GM18502 (cell line): ENCODE measurements at regions not wholly inside any gene's neighbourhood (a gene's known extent, or its start where the extent isn't known, plus 50 kb on each side); places are given as distances from the start of the nearest gene placed in this dataset.

ENCODE experiments used
- ATAC-seq: cut with Tn5 transposase; IDR thresholded peaks from one replicate; pipeline ENCODE4 v1.9.1; 2021; ENCODE audit warnings: mild to moderate bottlenecking; ENCODE audit not compliant: unreplicated experiment, poor library complexity

DNA sequence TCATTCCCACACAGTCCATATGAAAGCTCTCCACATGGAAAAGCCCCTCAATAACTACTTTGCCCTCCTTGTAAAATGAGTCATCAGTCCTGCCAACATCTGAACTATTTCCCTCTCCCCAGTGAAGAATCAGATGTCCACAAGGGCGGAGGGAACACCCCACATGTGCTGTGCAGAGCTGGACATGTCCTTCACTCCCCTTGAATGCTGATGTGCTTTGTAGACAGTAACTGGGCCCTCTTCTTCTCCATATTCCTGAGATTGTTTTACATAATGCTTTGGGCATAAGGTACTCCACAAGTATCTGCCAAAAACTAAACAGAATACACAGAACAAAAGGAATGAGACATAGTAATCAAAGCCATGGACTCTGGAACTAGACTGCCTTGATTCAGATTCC, 879.4 kb downstream of the BCL11A start:
- no peak for ATAC-seq

DNA sequence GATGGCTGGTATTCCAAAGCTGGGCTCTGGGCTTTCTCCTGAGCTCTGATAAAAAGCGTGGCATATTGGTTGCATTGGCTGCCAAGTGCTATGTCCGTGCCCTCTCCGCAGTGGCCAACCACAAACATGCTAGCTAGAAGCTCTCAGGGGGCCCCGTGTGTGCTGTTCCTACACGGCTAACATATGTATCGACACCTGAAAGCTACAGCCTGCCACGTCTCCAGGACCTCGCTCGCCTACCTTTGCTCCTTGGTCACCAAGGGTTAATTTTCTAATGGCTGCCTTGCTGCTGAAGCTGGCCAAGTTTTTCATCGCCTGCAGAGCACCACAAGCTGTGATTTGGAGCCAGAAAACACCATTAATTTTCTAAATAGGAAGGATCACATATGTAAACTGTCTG, 888.4 kb downstream of the BCL11A start:
- no peak for ATAC-seq

DNA sequence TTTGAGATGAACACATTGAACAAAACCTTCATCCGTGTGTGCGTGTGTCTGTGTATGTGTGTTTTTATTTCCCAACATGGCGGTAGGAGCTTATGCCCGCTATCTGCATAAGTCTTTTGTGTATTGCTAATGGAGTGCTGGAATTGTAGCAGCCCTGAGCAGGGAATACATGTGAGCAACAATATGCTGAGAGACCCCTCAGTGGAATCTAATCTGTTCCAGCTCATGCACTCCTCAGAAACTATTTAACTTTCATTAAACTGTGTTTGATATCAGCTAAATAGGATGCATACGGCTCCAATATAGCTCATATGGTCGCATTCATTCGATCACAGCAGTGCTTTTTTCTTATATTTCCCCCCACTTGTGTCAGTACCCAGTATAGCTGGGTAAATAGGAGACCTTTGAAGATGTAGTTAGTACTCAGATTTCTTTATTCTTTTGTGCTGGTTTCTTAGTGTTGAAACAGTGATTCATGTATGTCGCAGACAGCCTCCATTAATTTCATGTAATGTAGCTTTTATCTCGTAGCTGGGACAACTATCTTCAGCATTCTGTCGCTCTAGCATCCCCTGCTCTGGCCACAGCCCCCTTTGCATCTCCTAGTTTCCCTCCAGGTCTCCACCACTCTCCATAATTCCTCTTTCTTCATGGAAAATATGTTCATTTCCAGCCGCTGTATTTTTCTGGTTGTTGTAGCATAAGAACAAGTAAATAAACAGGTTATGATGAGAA, 891.2 kb downstream of the BCL11A start:
- ATAC-seq: no peak

DNA sequence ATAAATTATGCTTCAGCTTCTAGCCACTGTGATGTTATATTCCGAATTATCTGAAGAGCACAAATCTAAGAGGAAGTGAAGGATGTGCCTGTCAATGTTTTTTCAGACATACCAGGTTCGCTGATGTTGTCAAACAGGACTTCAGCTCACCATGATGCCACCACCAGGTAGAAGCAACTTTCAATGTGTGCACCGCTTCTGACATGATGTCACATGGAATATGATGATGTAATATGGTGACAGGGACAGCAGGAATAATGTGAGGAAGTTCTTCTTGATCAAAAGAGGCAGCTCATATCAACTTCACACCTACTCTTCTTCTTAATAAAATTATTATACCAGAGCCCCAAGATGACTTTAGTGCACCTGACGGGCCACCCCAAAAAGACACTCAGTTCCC, 893.2 kb downstream of the BCL11A start:
- no peak for ATAC-seq

DNA sequence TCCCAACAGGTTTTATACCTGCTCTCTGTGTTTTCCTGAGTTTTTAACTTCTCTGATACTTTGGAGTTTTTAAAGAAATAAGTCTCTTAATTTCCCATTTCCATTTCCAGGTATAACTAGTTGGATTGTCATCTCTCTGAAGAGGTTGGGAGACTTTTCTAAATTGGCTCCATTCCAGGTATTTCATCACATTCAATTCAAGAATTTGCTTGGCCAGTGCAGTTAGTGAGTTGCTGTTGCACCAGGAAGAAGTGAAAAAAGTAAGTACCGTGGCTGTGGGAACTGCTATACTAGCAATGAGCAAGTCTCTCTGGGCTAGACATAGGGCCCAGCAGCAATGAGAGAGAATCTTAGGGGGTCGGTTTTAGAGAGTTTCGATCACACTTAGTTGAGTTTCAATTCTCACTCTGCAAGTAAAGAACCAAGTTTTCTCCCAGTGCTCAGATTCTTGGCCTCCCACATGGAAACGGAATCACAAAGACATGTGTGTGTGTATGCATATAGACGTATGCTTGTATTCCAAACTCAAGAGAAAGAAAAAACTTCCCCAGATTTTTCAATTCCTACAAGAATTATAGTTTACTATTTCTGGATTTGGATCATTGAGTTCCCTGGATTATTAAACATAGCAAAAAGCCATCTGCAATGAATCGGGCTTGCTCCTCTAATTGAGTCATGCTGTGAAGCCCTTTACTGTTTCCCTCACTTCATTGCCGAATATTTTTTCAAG, 894.4 kb downstream of the BCL11A start:
- no peak for ATAC-seq

DNA sequence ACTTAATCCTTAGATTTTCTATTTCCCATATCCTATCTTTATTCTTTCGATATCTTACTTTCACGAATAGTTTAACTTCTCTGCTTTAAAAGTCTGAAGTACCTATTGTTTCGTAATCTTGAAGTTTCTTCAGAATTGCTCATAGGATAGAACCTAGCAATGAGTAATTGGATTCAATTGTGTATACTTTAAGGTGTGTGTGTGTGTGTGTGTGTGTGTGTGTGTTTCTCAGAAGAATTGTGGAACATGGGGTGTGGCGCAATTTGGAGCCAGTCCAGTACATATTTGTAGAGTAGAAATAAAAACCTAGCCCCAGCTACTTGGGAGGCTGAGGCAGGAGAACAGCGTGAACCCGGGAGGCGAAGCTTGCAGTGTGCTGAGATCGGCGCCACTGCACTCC, 897.6 kb downstream of the BCL11A start:
- no peak for ATAC-seq

DNA sequence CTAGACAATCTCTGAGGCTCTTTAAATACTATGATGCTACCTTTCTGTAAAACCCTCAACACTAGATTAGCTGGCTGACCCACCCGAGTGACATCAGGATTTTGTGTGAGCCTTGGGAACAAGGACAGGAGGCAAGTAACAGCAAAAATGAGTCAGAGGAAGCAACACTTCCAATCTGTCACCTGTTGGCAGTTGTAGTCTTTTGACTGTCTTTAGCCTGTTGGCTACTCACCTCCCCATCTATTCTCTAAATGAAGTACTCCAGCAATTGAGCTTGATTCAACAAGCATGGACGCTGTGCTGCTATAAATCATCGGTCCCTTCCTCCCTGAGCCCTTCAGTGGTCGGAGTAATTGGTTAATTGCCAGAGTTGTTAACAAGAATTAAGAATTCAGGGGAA, 898.7 kb downstream of the BCL11A start:
- no peak for ATAC-seq

DNA sequence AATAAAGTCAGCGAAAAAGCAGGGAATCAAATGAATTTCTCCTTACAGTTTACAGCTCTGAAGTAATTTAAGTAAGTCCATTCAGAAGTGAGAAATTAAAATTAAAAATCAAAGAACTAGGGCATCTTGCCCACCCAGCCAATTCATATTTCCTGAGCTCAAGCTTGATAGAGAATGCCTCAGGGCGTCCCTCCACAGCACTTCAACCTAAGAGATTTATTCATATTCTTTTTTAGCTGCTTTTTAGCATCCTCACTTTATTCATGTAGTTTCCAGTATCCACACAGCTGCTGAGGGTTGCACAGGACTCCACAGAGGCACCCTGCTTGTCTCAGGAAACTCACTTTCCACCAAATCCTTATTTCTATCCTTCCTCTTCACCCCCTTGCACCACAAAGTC, 900.3 kb downstream of the BCL11A start:
- ATAC-seq: no peak

DNA sequence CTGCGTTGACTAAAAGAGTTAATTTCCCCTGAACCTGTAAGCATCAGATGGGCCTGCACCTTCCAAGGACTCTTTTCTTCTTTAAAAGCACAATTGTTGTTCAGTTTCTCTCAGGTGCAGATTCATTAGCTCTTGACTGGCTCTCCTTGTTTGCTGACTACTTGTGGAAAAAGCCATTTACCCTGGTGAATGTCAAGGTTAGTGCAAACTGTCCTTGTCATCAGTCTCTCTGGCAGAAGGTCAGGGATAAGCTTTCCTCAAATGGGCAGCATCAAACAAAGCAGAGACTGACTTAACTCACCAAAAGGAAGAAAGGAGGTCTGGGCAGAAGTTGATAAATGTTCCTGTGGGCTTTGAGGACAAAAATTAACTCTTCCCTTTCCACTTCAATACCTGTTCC, 922.7 kb downstream of the BCL11A start:
- no peak for ATAC-seq

DNA sequence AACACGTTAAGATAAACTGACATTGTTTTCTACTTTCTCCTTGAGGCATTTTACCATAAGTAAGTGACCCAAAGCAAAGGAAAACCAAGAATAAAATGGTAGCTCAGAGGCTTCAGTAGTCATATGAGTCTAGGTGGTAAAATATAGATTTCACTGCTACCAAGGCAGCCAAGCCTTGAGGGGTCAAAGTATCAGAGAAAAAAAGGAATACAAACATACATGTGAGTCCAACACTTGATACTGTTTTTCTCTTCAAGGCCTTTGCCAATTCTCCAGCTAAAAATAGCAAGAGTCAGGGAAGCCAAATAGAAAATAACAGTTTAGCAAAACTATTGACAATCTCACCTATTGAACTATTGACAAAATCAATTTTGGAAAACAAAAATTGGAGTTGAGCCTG, 925.9 kb downstream of the BCL11A start:
- no peak for ATAC-seq

DNA sequence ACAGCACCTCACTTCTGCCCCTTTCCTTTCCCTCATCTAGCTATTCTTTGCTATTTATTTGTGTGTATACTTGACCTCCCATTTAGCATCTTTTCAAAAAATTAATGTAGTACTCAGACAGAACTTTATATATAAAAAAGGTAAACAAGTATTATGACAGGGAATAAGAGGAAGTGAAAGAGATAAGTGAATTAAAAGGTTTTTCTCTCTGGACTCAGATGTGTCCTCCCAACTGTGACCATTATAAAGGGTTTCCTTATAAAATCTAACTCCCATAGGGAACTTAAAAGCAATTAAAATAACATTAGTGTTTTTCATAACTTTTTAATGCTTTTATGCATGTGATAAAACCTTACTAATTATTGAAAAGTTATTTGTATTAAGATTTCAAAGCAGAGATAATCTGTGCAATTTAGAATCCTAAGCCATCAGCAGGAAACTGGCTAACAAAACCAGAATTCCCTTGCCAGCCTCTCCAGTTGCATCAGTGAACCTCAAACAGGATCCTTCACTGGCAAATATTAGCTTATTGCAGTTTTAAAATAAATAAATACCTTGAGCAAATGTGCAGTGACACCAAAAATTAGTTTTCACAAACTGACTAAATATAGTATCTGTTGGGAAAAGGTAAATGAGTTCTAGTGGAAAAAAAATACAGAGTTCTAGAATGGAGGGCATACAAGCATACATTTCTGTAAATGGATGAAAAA, 930.7 kb downstream of the BCL11A start:
- no peak for ATAC-seq

DNA sequence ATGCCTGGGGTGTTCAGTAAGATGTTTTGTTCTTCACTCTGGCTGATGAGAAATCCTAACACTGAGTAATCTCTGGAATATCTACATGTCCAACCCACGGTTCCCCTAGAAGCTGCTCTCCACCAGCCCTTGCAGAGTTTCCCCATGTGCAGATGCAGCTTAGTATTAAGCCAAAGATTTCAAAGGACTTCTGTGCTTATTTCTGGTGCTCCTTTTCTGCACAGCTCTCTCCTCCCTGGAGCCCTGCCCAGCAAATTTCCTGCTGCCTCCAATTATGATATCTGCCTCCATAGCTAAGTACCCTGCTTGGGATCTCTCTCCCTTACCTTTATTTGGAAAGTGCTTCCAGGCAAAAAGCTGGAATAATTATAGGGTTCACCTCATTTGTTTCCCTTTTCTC, 949.3 kb downstream of the BCL11A start:
- ATAC-seq: no peak

DNA sequence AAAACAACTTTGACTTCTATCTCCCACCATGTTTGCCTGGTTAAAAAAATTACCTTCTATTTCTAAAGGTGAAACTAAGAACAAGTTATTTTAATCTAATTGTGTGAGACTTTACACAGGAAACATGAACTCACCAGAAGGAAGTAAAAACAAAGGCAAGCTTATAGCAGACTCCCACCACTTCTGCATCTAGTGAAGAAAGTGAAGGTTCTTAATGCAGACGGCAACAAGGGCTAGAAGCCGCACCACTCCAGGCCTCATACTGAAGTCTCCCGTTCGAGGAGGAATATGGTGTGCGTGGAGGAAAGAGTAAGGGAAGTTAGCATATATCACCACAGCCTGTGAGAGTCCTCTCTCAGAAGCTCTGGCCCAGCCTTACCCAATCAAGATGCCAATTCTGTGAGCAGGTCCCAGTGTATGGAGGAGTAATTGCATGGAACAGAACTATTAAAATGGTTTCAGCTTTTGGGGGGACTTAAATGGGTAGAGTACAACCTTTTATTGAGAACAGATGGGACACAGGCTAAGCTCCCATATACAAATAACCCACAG, 958.7 kb downstream of the BCL11A start:
- ATAC-seq: peak; percentile 70

DNA sequence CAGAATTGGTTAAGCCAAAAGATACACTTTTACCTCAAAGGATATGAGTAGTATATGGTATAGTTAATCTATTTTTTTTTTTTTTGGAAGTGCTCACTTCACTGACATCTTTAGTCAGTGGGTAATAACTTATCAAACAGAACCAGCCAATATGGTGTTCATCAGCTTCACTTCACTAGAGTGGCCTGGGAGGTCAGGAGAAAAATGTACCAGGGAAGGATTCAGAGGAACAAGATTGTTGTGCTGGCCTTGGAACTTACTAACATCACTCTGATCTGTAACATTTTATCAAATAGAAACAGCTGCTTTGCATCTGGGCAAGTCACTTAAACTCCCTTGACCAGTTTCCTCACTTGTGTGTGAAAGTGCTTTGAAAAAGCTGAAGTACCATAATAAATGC, 962.7 kb downstream of the BCL11A start:
- no peak for ATAC-seq

DNA sequence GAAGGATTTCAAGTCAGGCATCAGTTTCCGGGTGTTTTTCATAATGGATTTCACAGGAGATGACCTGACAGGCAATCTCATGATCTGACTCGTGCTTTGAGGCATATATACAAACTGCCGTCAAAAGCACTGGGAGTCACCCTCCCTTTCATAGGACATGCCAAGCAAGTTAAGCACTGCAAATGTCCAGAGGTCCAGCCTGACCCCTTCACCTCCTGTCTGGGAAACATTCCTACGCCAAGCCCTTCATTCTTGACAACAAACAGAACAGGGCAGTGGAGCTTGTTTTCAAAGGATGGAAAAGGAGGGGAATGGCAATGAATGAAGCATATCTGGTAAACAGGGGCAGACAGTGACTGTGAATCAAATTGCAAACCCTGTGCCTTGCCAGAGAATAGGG, 963.6 kb downstream of the BCL11A start:
- no peak for ATAC-seq

DNA sequence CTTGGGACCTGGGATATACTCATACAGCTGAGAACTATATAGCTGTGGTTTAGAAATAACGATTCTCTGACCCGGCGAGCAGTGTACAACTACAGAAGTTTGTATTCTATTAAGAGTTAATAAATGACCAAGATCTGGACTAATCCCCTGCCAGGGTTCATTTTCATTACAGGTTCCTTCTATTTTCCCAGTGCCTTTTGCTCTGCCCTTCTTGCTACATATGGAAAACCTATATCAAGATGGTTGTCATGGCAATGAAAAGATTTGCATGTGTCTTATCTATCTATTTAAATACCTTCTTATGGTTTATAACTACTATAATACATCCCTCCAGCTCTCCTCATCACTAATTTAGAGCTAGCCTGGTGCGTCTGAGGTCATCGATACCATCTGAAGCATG, 965.2 kb downstream of the BCL11A start:
- ATAC-seq: no peak

DNA sequence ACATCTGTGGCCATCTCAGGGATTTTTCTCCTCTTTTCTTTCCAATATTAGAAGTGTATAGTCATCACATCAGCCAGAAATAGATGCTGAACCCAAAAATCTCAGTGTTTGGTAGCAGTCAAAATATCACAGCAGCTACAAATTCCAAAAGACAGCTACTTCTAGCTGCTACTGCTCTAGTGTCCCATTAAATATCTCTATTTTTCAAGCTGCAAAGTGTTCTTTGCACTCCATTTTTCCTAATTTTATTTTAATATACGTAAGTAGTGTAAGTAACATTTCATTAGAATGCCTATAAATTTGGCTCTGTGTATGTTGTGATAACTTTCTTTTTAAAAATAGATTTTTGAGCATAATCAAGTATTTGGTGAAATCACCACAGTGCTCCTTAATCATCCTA, 967.3 kb downstream of the BCL11A start:
- ATAC-seq: no peak

DNA sequence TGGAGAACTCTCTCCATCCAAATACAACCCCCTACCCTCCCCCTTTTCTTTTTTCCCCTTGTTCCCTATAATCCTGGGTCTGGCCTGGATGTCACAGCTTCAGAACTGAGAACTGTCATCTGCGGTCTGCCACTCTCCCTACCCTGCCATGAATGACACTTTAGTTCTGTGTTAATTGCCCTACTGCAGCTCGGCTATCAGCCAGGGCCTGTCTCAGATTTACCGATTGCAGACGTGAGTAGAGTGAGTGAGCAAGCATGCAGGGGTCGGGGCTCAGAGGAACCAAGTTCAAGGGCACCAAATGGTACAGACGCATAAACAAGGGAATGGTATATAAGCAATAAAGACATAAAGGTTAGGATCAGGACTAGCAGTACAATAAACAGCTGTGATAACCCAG, 967.8 kb downstream of the BCL11A start:
- no peak for ATAC-seq

DNA sequence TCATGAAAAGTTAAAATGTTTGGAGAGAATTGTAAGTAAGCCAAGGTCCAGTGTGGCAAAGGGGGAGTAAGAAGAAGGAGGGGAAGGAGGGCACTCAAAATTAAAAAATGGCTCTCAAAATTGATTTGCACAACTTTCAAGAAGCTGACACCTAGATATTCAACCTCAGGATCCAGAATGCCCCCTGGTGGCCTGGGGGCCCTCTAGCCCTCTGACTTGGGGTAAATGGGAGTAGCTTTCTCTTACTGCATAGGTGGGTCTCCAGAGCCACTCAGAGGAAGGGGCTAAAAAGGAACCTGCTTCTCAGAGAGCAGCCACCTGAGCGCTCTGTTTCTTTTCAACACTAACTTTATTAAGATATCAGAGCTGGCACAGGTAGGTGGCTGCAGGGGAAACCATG, 968.5 kb downstream of the BCL11A start:
- ATAC-seq: no peak

DNA sequence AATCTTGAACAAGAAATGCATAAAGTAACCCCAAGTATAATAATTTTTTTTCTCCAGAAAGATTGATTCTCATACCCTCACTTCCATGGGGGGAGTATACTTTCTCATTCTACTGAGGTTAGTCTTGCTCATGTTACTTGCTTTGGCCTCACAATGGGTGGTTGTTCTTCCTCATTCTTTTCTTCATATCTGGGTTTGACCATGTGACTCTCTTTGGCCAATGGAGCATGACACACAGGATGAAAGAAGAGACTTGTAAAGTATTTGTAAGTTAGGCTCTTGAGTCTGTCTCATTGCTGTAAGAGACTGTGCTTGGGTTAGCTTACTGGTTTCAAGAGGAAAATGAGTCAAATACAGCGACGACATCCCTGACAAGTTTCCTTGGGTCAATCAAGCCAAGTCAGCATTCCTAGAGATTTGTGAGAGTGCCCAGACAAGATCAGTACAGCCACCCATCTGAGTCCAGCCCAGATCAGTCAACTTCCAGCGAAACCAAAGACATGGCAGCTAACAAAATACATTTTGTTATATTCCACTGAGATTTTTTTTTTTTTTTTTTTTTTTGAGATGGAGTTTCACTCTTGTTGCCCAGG, 970.2 kb downstream of the BCL11A start:
- no peak for ATAC-seq

DNA sequence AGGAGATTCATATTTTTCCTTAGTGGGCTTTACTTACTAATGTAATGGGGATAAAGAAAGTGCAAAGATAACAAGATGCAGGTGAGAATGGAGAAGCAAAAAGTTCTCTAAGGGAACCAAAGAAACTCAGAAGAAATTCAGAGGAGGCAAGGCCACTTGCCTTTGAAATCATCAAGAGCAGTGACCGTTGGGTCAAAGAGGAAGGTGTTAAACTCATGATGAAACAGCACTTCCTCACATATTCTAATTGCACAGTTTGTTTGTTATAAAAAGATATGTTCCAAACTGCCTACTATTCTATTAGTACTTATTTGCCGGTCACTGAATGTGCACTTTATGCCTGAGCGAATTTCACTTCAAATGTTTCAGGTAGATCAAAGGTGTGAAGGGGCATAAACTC, 975.1 kb downstream of the BCL11A start:
- no peak for ATAC-seq
